ENCODE measurements at regions not wholly inside any gene's neighbourhood (a gene's known extent, or its start where the extent isn't known, plus 50 kb on each side); places are given as distances from the start of the nearest gene placed in this dataset.
"Not testable (repeated sequence)": the region's sequence is repeated elsewhere in the genome, so short reads cannot be mapped to it uniquely, and the experiment has no call there.

DNA sequence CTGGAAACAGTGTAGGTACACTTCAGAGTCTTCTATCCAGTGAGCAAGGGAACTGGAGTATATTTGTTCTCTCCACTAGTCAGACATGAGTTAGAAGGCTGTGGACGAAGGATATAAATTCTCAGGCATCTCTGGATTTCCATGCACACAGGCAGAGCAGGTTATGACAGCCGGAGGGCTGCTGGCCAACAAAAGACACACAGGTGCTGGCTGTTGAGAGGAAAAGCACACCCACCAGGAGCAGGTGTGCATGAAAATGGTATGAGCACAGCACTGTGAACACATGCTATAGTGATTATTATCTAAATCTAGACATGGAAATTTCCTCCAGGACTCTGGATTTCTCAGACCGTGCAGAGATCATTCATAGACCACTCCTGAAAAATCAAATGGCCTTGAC, 444.7 kb upstream of the RPS6KA3 start:
- DNase-seq = no peak

DNA sequence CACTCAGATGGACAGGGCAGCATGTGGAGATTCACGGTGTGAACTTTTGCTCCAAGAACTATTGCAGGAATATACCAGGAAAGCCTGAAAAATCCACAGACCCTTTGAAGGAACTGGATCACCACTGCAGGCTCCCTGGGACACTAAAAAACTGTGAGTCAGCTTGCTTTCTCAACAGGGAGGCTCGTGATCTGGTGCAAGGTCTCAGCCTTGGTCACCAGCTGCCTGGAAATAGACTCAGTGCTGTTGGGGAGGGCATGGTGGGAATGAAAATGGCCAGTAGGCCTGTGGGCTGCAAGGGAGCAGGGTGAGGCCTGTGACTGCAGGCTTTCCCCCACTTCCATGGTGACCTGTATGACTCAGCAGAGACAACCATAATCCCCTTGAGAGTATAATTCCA, 426.4 kb upstream of the RPS6KA3 start:
- no peak for DNase-seq

DNA sequence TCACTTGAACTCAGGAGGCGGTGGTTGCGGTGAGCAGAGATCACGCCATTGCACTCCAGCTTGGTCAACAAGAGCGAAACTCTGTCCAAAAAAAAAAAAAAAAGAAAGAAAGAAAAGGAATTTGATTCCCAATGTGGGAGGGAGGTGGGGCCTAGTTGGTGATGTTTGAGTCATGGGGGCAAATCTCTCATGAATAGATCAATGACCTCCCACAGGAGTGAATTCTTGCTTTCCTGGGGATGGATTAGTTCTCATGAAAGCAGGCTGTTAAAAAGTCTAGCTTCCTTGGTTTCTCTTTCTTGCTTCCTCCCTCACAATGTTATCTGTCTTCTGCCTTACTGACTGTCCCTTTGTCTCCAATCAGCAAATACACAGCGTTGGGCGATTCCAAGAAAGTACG, 419.5 kb upstream of the RPS6KA3 start:
- no peak for DNase-seq

DNA sequence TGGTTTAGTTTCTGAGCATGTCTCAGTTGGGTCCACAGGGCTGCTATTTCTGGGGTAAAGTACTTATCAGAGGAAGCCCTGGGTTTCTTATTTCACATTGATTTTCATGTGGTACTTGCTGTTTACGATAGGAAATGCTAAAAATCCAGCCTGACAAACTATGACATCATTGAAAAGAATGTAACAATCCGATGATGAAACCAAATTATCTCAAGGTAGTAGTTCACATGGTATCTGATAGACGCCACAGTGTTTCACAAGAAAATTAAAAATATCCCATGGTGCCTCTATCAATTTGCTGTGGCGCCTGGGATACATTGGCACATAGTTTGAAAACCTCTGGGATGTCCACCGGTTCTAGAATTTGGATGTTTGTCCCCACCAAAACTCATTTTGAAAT, 418.9 kb upstream of the RPS6KA3 start:
- DNase-seq = no peak

DNA sequence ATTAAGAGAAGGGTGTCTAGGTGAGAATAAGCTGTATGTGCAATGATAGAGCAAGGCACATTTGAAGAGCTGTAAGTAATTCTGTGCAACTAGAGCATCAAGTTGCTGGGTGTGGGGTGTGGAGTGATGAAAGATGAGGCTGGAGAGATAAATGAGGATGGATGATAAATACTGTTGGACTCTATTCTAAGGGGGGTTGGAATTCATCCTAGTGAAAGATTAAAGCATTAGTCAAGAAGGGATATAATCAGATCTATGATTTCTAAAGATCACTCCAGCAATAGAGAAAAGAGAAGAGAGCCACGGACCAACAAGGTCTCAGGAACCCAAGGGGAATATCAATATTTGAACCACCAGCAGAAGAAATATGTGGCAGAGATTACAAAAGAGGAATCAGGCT, 415.0 kb upstream of the RPS6KA3 start:
- no peak for DNase-seq

DNA sequence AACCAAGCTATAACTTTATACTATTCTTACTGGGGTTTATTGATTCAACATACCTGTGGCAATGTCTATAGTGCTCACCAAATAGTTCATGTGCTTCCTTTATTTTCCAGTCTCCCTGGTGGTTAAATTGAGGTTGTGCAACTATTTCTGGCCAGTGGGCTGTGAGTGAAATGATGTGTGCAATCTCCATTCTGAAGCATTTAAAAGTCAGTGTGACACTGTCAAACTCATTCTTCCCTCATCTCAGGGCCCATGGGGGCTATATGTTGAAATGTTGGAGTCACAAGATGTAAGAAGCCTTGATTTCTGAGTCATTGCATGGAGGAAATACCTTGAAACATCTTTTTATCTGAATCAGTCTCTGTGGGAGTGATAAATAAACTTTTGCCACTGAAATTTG, 414.3 kb upstream of the RPS6KA3 start:
- DNase-seq = no peak

DNA sequence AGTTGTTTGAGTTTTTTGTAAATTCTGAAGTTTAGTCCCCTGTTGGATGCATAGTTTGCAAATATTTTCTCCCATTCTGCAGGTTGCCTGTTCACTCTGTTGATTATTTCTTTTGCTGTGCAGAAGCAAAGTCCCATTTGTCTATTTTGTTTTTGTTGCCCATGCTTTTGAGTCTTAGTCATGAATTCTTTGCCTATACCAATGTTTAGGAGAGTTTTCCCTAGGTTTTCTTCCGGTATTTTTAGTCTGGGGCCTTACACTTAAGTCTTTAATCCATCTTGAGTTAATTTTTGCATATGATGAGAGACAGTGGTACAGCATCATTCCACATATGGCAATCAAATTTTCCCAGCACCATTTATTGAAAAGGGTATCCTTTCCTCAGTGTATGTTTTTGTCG, 405.8 kb upstream of the RPS6KA3 start:
- DNase-seq = no peak

DNA sequence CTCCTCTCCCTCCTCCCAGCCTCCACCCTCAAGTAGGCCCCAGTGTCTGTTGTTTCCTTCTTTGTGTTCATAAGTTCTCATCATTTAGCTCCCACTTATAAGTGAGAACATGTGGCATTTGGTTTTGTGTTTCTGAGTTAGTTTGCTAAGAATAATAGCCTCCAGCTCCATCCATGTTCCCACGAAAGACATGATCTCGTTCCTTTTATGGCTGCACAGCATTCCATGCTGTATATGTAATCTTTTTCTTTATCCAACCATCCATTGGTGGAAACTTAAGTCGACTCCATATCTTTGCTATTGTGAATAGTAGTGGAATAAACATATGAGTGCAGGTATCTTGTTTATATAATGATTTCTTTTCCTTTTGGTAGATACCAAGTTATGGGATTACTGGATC, 405.0 kb upstream of the RPS6KA3 start:
- not testable (repeated sequence) for DNase-seq

DNA sequence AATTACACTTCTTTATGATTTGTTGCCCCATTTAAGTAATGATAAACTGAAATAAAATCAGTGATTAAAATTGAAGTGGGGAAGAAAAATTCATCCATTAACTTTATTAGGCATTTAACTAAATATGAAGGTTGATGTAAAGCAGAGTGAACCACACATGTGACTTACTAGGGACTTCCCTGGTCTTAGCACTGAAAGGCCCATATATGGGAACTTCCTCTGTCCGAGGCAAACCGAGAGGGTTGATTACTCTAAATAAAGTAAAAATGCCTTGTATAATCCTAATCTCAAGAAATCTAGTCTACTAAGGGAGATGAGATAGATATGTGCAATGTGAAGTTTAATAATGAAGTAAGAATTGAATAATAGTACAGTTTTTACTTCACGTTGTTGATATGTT, 403.9 kb upstream of the RPS6KA3 start:
- no peak for DNase-seq

DNA sequence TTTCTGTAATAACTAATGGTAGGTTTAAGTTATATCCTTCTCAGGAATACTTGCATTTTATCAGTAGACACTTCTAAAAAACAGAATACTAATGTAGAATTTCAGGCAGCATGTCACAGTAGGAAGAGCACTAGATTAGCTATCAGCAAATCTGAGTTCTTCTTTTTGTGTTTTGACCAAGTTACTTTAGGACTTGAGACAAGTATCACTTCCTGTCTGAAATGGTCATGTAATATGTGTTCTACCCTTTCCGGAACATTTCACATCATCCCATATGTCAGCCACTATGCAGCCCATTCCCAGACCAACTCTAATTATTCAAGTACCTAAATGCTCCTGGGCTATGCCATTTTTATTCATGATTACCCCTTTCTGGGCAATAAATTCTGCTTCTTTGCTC, 401.8 kb upstream of the RPS6KA3 start:
- DNase-seq = no peak

DNA sequence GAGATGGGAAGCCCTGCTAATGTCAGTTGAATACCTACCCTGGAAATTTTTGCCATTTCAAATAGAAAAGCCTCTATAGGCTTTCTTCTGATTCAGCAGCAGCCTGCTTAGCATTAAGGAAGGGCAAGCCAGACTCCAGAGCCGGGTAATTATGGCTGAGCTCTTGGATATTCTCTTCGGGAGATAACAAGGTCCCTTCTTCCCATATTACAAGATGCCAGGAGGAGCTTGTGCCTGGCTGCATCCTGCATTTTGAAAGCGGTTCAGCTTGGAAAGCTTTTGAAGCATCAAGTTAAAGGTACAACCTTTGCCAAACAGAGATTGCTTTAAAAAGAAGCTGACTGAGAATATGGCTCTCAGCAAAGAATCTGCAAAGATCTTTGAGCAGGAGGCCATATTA, 399.6 kb upstream of the RPS6KA3 start:
- DNase-seq = no peak

DNA sequence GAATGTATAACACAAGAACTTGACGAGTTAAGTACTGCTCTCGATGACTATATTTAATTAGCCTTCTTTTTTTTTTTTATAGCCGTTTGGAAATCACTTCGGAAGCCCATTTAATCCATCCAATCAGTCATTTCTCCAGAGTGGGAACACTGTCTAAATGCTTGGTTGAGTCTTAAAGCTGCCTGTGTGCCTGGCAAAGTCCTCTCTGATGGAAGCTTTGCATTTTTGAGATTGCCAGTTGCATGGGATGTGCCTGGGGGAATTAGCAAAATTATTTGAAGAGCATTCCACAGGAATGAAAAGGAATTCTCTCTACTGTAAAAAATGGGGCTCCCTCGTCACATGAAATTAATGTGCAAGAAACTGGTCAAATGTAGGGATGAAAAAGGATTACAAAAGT, 398.8 kb upstream of the RPS6KA3 start:
- DNase-seq = no peak

DNA sequence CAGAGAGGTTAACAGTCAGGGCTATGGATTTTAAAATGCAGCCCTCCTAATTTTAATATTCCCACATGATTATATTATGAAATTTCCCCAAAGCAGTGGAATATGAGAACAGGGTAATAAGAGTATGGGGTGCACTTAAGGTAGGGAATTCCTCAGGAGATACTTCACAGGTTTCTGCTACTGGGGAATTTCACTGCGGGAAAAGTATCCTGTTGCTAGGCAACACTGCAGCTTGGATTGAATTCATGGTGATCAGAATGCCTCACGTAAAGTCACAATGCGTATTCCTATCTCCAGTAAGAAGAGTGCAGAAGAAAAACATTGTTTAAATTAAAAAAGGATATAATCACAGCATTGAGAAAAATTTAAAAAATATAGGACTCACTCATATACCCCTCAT, 398.1 kb upstream of the RPS6KA3 start:
- DNase-seq = no peak

DNA sequence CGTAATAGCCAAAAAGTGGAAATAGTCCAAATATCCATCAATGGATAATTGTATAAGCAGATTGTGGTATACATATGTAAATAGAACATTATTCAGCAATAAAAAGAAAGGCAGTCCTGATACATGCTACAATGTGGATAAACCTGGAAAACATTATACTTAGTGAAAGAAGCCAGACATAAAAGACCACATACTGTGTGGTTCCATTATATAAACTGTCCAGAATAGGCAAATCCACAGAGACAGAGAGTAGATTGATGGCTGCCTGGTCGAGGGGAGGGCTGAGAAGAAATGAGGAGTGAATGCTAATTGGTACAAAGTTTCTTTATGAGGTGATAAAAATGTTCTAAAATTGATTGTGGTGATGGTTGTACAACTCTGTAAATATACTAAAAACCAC, 397.4 kb upstream of the RPS6KA3 start:
- DNase-seq = no peak

DNA sequence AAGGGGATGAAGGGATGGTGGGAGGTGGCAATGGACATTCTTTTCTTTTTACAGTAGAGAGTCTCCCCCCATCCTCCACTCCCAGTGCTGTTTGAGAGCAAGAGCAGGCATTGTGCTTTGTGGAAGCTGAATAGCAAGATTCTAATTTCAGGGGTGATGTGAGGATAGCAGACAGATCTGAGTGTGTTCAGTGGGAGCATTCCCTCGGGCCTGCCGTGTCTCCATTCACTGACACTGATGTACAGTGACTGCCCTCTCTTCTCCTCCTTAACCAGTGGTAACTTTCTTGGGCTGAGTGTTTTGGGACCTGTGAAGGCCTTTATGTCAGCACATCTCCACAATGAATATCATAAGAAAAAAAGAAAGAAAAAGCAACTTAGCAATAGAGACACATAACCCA, 396.6 kb upstream of the RPS6KA3 start:
- no peak for DNase-seq

DNA sequence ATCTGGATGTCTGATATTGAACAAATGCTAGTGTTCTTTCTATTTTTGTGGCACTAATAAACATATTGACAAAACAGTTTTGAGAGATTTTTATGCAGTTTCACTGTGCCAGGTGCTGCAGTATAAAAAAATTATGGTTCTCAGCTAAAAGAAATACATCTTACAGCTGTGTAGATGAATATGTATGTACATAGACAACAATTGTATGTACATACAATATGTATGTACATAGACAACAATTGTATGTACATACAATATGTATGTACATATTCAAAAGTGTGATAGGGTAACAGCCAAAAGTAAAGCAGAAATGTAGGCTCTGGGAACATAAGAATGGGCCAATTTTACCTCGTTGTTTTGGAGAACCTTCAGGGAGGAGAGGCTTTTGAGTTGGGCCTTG, 390.0 kb upstream of the RPS6KA3 start:
- no peak for DNase-seq

DNA sequence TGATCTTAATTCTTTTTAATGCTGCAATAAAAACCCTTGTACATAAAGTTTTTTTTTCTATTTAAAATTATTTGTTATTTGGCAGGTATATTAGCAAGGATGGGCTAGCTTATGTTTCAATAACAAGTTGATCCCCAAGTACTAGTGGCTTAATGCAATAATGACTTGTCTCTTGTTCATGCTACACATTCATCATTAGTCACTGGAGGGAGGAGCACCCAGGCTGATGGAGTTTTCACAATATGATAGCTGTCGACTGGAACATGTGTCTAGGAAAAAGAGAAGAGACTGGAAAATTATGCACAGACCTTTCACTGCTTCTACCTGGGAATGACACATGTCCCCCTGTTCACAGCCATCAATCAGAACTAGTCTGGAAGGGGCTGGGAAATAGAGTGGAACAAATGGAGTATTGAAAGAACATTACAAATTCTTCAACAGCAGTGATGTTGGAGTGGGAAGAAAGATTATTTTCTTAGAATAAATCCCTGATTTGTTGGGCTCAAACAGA, 387.9 kb upstream of the RPS6KA3 start:
- DNase-seq = no peak

DNA sequence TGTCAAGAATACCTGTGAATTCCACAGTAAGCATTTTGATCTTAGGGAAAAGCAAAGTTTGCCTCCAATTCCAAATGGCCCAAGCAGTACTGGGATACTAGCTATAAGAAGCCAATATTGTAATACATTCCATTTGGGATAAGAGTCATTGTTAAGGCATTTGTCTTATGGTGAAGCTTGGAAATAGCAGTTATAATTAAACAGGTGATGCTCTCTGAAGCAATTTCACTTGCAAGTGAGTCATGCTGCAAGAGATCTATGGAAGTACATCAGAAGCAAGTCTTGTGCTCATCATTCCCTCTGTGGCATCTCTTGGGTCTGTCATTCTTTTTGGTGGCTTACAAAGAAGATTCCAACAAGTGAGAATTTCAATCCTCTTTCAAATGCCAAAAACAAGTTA, 386.4 kb upstream of the RPS6KA3 start:
- DNase-seq = no peak

DNA sequence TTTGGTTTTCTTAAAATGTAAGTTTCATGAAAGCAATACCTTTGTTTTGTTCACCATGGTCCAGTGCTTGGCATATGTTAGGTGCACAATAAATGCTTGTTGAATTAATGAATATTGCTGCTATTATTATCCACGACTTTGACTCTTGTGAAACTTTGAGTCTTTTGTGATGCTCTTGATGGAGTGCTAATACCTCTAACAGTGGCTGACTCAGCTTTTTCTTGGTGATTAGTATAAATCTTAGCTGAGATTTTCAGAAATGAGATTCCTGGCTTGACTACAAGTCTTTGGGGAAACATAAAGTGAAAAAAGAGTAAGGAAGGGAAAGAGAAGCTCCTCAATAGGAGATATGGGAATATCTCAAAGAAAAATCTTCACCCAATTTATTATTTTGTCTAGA, 375.2 kb upstream of the RPS6KA3 start:
- DNase-seq = no peak

DNA sequence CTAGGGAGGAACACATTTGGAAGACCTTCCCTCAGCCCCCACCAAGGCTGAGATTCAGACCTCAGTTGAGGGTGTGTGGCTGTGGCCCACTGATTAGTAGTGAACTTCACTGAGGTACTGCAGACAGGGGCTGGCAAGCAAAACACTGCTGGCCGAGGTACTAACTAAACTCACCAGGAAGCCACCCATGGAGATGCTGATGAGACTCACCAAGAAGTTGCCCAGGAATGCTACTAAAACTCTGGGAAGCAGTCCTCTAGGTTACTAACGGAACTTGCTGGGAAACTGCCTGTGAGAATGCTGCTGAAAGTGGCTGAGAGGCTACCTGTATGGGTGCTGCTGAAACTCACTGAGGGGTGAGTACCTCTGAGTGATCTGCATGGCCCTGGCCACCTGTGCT, 372.4 kb upstream of the RPS6KA3 start:
- DNase-seq = no peak

DNA sequence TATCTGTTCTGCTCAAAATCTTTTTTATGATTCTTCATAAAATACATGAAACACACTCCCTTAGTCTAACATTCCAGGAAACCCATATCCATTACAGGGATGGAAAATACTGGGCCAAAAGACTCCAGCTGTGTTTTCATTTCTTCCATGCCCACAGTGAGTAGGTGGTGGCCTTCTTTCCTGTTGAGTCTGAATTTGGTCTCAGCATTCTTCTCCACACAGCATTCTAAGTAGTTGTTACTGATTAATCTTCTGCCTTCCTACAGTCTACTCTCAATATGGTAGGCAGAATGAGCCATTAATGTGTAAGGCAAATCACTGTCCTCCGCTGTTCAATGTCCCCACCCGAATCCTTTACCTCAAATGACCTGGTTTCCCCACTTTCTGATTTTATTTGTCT, 370.6 kb upstream of the RPS6KA3 start:
- no peak for DNase-seq

DNA sequence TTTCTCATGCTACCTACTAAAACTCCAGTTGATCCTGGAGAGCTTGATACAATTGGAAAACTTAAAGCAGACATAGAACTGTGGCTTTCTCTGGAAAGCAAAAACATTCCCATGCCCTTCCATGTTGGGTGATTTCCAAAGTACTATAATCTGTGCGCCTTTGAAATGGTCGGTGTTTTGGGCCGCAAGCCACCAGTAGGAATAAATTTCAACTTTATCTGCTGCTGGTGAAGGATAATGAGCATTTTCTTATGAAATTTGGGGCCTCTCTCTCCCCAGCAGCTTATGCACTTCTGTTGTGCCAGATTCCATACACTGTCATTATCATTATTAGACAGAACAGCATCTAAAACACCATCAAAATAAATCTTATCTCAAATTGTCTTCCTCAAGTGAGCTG, 366.7 kb upstream of the RPS6KA3 start:
- DNase-seq = no peak

DNA sequence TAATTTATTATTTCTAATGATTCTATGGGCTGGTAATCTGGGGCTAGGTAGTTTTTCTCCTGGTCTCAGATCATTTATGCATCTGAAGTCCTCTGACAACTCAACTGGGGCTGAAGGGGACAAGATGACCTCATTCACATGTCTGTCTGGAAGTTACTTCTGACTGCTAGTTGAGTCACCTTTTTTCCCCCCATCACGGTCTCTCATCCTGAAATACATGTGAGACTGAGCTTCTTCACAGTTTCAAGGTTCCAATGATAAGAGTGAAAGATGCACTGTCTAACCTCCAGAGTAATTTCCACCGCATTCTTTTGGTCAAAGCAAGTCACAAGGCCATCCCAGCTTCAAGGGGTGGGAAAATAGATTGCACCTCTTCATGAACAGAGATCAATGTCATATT, 356.7 kb upstream of the RPS6KA3 start:
- no peak for DNase-seq

DNA sequence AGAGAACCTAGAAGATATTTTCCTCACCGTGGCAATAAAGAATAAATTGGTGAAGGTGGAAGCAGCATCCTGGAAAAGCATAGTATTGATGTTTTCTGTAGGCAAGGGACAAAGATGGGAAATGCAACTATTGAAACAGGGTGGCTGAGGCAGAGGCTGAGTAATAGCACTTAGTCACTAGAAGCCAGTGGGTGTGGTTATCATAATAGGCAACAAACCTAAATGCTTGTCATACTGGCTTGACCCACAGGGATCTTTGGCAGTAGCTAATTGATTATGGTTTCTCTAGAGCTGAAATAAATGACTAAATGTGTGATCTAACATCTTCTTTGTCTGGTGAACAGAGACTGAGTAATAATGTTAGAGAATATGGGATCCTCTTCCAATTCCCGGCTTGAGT, 353.6 kb upstream of the RPS6KA3 start:
- DNase-seq = no peak

DNA sequence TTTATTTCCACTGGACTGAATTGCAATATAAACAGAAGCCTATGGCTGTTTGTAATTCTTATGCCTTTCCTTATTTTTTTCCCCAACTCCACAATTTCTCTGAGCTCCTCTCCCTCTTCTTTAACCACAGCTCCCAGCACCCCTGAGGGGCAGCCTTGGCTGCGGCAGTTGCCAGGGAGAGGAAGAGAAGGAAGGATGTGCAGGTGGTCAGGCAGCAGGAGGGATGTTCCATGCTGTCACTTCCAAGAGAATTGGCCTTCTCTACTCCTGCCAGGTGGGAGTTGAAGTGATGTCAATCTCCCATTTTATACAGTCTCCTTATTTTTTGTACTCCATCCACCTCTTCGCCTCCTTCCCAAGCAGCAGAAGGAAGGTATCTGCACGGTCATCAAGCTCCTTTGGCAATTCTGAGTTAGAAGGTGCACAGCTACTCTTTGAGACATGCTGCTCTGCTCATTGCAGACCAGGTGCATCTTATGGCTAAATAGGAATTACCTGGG, 343.3 kb upstream of the RPS6KA3 start:
- no peak for DNase-seq

DNA sequence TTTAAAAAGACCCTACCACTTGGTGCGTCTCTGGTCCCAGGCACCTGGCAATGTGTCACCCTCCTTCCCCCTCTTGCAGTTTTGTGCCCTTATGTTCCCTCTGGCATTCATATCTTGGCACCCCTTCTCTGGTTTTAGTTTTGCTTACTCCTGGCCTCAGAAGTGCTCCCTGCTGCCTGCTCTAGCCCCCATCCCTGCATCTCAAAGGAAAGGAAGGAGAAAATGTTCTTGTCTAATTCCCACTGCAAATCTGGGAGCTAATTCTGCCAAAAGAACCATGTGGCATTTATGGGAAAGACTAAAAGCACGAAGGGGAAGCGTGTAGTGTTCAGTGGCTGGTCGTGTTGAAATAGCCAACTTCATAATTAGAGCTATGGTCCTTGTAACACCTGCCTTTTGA, 340.1 kb upstream of the RPS6KA3 start:
- DNase-seq = no peak

Data from AML-193 (cell line).